Mammary epithelial cell (primary cell): ENCODE measurements at regions not wholly inside any gene's neighbourhood (a gene's known extent, or its start where the extent isn't known, plus 50 kb on each side); places are given as distances from the start of the nearest gene placed in this dataset.

Experiments
- EZH2 ChIP-seq: IDR thresholded peaks from 2 replicates; pipeline ENCODE4 v1.6.1; 2012; ENCODE audit warnings: low read length, inconsistent platforms, borderline replicate concordance
- TF ChIP-seq, protein P1 (sequence below), 2 donors: IDR thresholded peaks in 1 of 2; conservative IDR thresholded peaks in 1 of 2; 2 replicates each; pipeline ENCODE4 v1.5.1; 2011 to 2012; ENCODE audit warnings: inconsistent platforms in 2 of 2, low read length in 2 of 2, mild to moderate bottlenecking in 2 of 2, control low read depth in 1 of 2, low read depth in 1 of 2; ENCODE audit not compliant: insufficient read depth in 1 of 2; ENCODE audit errors: extremely low read depth in 1 of 2

DNA sequence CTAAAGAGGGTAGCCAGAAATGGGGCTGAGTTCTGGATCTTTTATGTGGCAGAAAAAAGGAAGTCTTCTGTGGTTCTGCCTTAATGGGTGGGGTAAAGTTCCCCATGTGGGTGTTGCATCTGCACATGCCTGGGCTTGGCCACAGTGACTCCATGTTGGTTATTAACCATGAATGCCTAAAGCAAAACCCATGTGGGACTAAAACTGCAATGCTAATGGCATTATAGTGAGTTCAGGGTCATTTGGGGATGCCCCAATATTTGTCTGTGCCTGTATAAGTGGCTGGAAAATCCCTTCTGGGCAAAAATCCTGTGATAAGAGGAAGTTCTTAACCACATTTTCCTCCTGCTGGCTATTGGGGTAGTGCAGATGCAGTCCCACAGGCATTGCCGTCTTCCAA, 857.4 kb downstream of the FAT4 start:
- no peak for TF ChIP-seq EZH2
- TF ChIP-seq, protein P1, sequence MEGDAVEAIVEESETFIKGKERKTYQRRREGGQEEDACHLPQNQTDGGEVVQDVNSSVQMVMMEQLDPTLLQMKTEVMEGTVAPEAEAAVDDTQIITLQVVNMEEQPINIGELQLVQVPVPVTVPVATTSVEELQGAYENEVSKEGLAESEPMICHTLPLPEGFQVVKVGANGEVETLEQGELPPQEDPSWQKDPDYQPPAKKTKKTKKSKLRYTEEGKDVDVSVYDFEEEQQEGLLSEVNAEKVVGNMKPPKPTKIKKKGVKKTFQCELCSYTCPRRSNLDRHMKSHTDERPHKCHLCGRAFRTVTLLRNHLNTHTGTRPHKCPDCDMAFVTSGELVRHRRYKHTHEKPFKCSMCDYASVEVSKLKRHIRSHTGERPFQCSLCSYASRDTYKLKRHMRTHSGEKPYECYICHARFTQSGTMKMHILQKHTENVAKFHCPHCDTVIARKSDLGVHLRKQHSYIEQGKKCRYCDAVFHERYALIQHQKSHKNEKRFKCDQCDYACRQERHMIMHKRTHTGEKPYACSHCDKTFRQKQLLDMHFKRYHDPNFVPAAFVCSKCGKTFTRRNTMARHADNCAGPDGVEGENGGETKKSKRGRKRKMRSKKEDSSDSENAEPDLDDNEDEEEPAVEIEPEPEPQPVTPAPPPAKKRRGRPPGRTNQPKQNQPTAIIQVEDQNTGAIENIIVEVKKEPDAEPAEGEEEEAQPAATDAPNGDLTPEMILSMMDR (conservative IDR thresholded peaks at IDR 0.05 in 1 of 2, IDR thresholded peaks at IDR 0.05 in 1 of 2; ENCODE audit: extremely low read depth in 1 of 2, insufficient read depth in 1 of 2, low read depth in 1 of 2, low read length in 2 of 2), result no peak
